ENCODE measurements at regions not wholly inside any gene's neighbourhood (a gene's known extent, or its start where the extent isn't known, plus 50 kb on each side); places are given as distances from the start of the nearest gene placed in this dataset.

DNA sequence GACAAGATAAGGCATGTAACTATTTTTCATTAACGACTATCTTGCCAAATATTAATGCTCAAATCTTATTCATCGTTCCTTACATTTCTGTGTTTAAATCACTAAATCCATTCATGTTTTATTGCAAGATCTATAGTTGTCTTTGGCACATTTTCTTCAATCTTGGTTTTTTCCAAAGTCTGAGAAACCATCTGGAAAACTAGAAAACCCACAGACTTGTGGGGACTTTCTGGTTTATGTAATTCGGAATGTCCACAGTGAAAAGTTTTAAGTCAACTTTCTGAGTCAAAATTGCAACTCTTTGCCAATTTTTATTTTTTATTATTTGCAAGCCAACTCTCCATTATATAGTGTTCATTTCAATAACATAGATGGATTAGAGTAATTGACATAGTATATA lies 520.8 kb upstream of the ADAMTS5 start:
- CTCF ChIA-PET, result no interaction called here
- Histone ChIP-seq H3K27ac (ENCODE audit: low read depth, low read length) (no peak overlapping the region), H3K9me3 (ENCODE audit: control insufficient read depth, insufficient read depth, low read length) (no peaks in the 10 kb centered on the region), H3K27me3 (ENCODE audit: control insufficient read depth, insufficient read depth, low read length) (no peaks in the 10 kb centered on the region), H3K4me3 (ENCODE audit: low read depth, low read length) (no peak overlapping the region)
- POLR2A ChIA-PET, result no interaction called here
- no peak for DNase-seq (ENCODE audit: low read depth, low spot score)
- no peak for TF ChIP-seq CTCF (IDR thresholded peaks at IDR 0.05; ENCODE audit: low read depth, low read length)

DNA sequence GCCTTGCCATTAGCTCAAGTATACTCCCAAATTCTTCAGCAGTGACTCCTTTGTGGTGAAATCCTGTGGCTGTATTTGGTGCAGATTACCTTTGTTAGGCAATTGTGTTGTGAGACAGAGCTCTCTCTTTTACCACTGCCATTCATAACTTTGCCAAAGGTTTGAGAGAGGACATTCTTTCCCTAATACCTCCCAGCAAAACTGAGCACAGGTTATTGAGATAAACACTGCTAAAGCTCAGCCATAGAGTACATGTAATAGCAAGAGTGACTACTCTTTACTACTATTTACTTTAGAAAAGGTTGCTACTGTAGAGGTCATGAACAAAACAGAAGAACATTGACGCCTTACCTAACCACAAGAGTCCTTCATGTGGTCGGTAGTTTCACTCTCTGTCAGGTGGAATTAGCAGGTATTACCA lies 514.0 kb upstream of the ADAMTS5 start:
- no peaks in the 10 kb centered on the region for H3K27me3 ChIP-seq (ENCODE audit: control insufficient read depth, insufficient read depth, low read length)
- no peak for DNase-seq (ENCODE audit: low read depth, low spot score)
- no peaks in the 10 kb centered on the region for H3K9me3 ChIP-seq (ENCODE audit: control insufficient read depth, insufficient read depth, low read length)
- POLR2A ChIA-PET, result interaction anchor here (0.7 kb wide), 1 partner anchor 1153 kb away, joined by 3 read pairs; no protein-coding TSS in a partner anchor
- CTCF ChIA-PET, result interaction anchor here (0.8 kb wide), 1 partner anchor 84 kb away, joined by 3 read pairs; no protein-coding TSS in a partner anchor
- H3K27ac ChIP-seq (ENCODE audit: low read depth, low read length), result no peak overlapping the region
- TF ChIP-seq CTCF (IDR thresholded peaks at IDR 0.05; ENCODE audit: low read depth, low read length), result no peak
- no peak overlapping the region for H3K4me3 ChIP-seq (ENCODE audit: low read depth, low read length)

- Histone ChIP-seq H3K9me3 (ENCODE audit: control insufficient read depth, insufficient read depth, low read length) (no peaks in the 10 kb centered on the region), H3K4me3 (ENCODE audit: low read depth, low read length) (no peak overlapping the region), H3K27me3 (ENCODE audit: control insufficient read depth, insufficient read depth, low read length) (no peaks in the 10 kb centered on the region), H3K27ac (ENCODE audit: low read depth, low read length) (no peak overlapping the region)
- DNase-seq (ENCODE audit: low read depth, low spot score), result no peak
- POLR2A ChIA-PET, result no interaction called here
- TF ChIP-seq CTCF (IDR thresholded peaks at IDR 0.05; ENCODE audit: low read depth, low read length), result no peak
- CTCF ChIA-PET, result interaction anchor here (0.7 to 2.2 kb wide), 7 partner anchors 12 to 596 kb away, joined by 3 to 7 read pairs (median 4); no protein-coding TSS in a partner anchor
Measured at GRCh38 chr21:27477296-27477695, 510.4 kb upstream of the ADAMTS5 start.

GRCh38 chr21:27476696-27477095 lies 509.8 kb upstream of the ADAMTS5 start:
- POLR2A ChIA-PET, result no interaction called here
- H3K27ac ChIP-seq (ENCODE audit: low read depth, low read length), result no peak overlapping the region
- no peaks in the 10 kb centered on the region for H3K9me3 ChIP-seq (ENCODE audit: control insufficient read depth, insufficient read depth, low read length)
- no peak overlapping the region for H3K4me3 ChIP-seq (ENCODE audit: low read depth, low read length)
- DNase-seq (ENCODE audit: low read depth, low spot score), result peak; percentile 7
- CTCF ChIA-PET, result interaction anchor here (0.6 to 2.2 kb wide), 8 partner anchors 13 to 595 kb away, joined by 3 to 7 read pairs (median 4); no protein-coding TSS in a partner anchor
- TF ChIP-seq CTCF (IDR thresholded peaks at IDR 0.05; ENCODE audit: low read depth, low read length), result peak; percentile 75
- H3K27me3 ChIP-seq (ENCODE audit: control insufficient read depth, insufficient read depth, low read length), result no peaks in the 10 kb centered on the region

- no peak overlapping the region for H3K4me3 ChIP-seq (ENCODE audit: low read depth, low read length)
- no peaks in the 10 kb centered on the region for H3K27me3 ChIP-seq (ENCODE audit: control insufficient read depth, insufficient read depth, low read length)
- ChIA-PET POLR2A (no interaction called here), CTCF (no interaction called here)
- no peaks in the 10 kb centered on the region for H3K9me3 ChIP-seq (ENCODE audit: control insufficient read depth, insufficient read depth, low read length)
- DNase-seq (ENCODE audit: low read depth, low spot score), result no peak
- no peak for TF ChIP-seq CTCF (IDR thresholded peaks at IDR 0.05; ENCODE audit: low read depth, low read length)
- H3K27ac ChIP-seq (ENCODE audit: low read depth, low read length), result no peak overlapping the region
Measured at GRCh38 chr21:27475363-27475955, 508.6 kb upstream of the ADAMTS5 start.
